Activated naive CD4-positive, alpha-beta T cell (primary cell): ENCODE measurements at regions not wholly inside any gene's neighbourhood (a gene's known extent, or its start where the extent isn't known, plus 50 kb on each side); places are given as distances from the start of the nearest gene placed in this dataset.
"Not testable (repeated sequence)": the region's sequence is repeated elsewhere in the genome, so short reads cannot be mapped to it uniquely, and the experiment has no call there.

Experiments used
- DNase-seq, 4 experiments: peaks; one replicate each; lab custom pipeline; 2025; lab: John Stamatoyannopoulos, UW

DNA sequence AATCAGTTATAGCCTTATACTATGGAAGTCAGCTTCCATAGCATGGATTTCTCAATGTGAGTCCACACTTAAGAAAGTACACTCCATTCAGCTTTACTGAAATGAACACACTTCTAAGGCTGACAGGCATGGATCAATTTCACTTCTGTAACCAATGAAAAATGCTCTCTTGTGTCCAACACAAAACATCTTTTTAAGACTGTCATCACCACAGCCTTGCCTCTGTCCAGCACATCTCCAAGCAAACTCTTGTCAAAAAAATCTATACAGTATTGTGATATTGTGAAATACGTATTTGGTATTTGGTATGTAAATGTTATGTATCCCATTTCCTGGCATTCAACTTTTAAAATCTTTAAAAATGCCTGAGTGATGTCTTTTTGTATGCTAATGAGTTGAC lies 208.7 kb downstream of the RAP2B start:
- no peak for DNase-seq

DNA sequence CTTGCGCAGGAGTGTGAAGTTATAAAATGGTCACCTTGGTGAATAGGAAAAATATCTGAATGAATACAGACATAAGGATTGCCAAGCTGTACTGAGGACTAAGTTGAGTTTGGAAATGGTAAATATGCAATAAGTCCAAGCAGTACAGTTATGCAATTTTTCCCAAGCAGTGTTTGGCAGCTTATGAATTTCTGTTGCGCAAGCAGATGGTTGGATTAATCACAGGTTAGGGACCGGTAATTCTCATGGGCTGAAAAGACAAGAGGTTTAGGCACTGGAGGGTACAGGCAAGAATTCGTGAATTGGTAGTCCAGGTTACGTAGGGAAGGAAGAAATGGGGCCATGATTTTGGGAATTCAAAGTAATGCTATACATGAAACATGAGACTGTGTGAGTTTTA lies 210.3 kb downstream of the RAP2B start:
- DNase-seq, result no peak

GRCh38 chr3:153373606-153374005 lies 211.6 kb downstream of the RAP2B start:
- no peak for DNase-seq

- DNase-seq, result not testable (repeated sequence)
Measured at GRCh38 chr3:153378366-153378765, 216.3 kb downstream of the RAP2B start.

- DNase-seq, result no peak
Measured at GRCh38 chr3:153379516-153379915, 217.5 kb downstream of the RAP2B start.

- no peak for DNase-seq
Measured at GRCh38 chr3:153385343-153385742, 223.3 kb downstream of the RAP2B start.

DNA sequence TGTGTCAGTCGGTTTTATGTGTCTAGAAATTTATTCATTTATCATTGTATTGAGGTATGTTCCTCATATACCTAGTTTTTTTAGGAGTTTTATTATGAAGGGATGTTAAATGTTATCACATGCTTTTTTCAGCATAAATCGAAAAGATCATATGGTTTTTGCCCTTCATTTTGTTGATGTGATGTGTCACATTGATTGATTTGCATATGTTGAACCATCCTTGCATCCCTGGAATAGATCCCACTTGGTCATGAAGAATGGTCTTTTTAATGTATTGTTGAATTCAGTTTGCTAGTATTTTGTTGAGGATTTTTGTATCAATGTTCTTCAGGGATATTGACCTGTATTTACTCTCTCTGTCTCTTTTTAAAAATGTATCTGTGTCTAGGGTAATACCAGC lies 230.3 kb downstream of the RAP2B start:
- DNase-seq, result no peak

GRCh38 chr3:153394017-153394416 lies 232.0 kb downstream of the RAP2B start:
- DNase-seq, result no peak

DNA sequence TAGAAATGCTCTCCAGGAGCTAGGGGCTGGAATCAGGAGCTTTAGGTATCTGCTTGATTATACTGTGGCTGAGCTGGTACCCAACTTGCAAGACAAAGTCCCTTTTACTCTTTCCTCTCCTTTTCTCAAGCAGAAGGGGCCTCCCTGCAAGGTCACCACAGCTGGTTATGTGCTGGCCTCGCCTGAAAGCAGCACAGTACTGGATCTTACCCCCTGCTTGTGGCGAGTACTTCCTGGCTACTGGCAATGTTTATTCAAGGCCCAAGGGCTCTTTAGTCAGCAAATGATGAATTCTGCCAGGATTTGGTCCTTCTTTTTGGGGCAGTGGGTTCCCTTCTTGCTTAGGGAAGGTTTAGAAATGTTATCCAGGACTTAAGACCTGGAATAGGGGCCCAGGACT lies 234.6 kb downstream of the RAP2B start:
- DNase-seq, result no peak

GRCh38 chr3:153397794-153398193 lies 235.8 kb downstream of the RAP2B start:
- DNase-seq, result no peak

DNA sequence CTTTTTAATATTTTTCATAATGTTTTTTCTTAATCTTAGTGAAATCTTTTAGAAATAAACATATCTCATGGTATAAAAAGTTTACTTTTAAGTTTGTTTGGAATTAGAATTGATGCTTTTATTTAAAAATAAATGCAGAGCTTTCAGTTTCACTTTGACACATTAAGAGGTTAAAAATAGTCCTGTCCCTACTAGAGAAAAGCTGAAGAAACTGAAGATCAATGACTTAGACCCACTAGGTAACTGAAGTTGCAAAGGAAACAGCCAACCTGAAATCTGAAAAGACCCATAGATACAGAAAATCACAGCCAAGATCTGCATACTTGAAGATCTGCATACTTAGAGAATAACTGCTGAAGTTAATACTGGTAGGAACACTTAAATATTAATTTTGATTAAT lies 237.6 kb downstream of the RAP2B start:
- DNase-seq, result no peak

- no peak for DNase-seq
Measured at GRCh38 chr3:153400641-153401040, 238.6 kb downstream of the RAP2B start.

DNA sequence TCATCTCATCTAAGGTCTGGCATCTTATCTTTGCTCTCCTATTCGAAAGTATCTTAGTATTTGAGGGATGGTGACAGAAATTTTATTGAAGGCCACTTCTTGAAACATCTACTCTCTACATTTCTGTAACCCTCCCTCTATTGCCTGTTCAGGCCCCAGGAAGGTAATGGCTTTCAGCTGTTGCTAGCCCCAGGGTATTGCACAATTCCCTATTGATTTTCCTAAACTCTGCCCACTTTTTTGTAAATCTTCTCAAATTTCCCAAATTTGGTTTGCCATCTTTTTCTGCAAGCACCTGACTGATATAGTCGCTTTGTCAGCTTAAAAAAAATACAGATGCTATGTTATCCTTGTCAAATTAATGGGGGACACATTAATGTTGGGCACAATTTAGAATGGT lies 242.1 kb downstream of the RAP2B start:
- no peak for DNase-seq

DNA sequence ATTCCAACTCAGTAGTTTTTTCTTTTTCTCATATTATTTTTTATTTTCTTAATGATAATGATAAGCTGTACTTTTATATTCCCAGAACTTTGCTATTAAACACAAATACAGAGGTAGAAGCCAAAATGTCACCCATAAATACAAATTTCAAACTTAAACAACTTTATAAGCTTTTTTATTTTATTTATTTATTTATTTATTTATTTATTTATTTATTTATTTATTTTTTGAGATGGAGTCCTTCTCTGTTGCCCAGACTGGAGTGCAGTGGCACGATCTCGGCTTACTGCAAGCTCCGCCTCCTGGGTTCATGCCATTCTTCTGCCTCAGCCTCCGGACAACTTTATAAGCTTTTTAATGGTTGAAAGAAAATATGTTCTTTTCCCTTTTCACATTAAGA lies 243.3 kb downstream of the RAP2B start:
- DNase-seq, result not testable (repeated sequence)

- no peak for DNase-seq
Measured at GRCh38 chr3:153410517-153410916, 248.5 kb downstream of the RAP2B start.

- no peak for DNase-seq
Measured at GRCh38 chr3:153414982-153415381, 253.0 kb downstream of the RAP2B start.

GRCh38 chr3:153422314-153422713 lies 260.3 kb downstream of the RAP2B start:
- no peak for DNase-seq

GRCh38 chr3:153423820-153424219 lies 261.8 kb downstream of the RAP2B start:
- not testable (repeated sequence) for DNase-seq

DNA sequence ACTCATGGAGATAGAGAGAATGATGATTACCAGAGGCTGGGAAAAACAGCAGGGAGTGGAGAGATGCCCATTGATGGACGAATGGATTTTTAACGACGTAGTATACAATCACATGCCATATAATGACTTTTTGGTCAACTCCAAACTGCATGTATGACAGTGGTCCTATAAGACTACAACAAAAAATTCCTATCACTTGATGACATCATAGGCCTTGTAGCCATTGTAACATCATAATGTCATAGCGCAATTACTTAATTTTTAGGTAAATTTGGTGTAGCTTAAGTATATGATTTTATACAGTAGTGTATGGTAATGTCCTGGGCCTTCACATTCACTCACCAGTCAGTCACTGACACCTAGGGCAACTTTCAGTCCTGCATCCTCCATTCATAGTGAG lies 264.3 kb downstream of the RAP2B start:
- DNase-seq, result no peak

DNA sequence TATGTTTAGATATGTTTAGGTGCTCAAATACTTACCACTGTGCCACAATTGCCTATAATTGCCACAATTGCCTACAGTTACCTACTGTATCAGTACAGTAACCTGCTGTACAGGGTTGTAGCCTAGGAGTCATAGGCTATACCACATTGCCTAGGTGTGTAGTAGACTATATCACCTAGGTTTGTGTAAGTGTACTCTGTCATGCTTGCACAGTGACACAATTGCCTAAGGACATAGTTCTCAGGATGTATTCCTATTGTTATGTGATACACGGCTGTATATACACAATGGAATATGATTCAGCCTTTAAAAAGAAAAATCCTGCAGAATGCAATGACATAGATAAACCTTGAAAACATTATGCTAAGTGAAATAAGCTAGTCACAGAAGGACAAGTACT lies 264.8 kb downstream of the RAP2B start:
- DNase-seq, result no peak

GRCh38 chr3:153429821-153430220 lies 267.8 kb downstream of the RAP2B start:
- no peak for DNase-seq

- no peak for DNase-seq
Measured at GRCh38 chr3:153431076-153431475, 269.1 kb downstream of the RAP2B start.

- DNase-seq, result no peak
Measured at GRCh38 chr3:153437666-153438065, 275.6 kb downstream of the RAP2B start.

DNA sequence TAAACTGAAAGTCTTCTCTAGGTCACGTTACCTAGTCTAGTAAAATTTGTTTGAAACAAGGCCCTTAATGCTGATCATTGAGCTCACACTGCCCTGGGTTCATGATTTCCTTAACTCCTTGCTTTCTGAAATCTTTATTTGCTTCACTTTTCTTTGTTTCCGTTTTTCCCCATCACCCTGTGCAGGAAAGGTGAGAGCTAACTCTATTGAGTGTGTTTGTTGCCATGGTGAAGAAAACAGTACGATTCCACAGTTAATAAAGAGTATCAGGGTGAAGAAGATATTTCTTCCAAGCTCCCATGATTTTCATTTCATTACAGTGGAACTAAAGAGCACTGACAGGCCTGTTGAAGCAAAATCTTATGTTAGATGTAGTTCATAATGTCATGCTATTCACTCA lies 276.2 kb downstream of the RAP2B start:
- no peak for DNase-seq

DNA sequence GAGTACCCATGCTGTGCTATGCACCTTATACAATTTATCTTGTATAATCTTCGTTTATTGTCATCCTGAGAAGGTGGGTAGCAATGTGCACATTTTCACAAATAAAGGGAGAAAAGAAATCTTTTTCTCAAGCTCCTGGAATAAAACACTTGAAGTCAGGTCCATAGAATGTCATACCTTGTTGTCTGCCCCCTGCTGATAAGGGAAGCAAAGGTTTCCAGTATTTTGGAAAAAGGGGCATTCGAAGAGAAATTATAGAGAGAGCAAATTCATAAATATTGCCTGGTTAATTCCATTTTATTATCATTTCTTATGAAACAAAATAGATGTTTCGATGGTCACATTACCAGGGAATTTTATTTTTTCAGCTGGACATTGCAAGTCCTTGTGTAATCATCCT lies 277.8 kb downstream of the RAP2B start:
- no peak for DNase-seq
